Sigmoid colon (tissue), 6 donors: ENCODE measurements at regions not wholly inside any gene's neighbourhood (a gene's known extent, or its start where the extent isn't known, plus 50 kb on each side); places are given as distances from the start of the nearest gene placed in this dataset.

ENCODE experiments used
- DNase-seq: peaks from one replicate; pipeline ENCODE4 v3.0.0-alpha.2; 2019
- H3K27ac ChIP-seq, 4 donors: fragments of 200-600 bp; sonication (generic); one replicate each; pipeline ENCODE4 v1.5.1; 2016 to 2019; ENCODE audit warnings: mild to moderate bottlenecking in 1 of 4
- H3K27me3 ChIP-seq, 3 donors: fragments of 200-600 bp; sonication (generic); one replicate each; pipeline ENCODE4 v1.5.1; 2019; ENCODE audit warnings: mild to moderate bottlenecking in 1 of 3
- H3K36me3 ChIP-seq, 4 donors: fragments of 200-600 bp; sonication (generic); one replicate each; pipeline ENCODE4 v1.5.1; 2016 to 2019
- H3K4me1 ChIP-seq, 4 donors: fragments of 200-600 bp; sonication (generic); one replicate each; pipeline ENCODE4 v1.5.1; 2017 to 2019
- H3K4me3 ChIP-seq, 4 donors: fragments of 200-600 bp; sonication (generic); one replicate each; pipeline ENCODE4 v1.5.1; 2017 to 2019; ENCODE audit warnings: mild to moderate bottlenecking in 2 of 4, moderate library complexity in 1 of 4
- H3K9me3 ChIP-seq, 4 donors: fragments of 200-600 bp in 3 of 4; sonication (generic) in 3 of 4; one replicate each; pipeline versions ENCODE4 v1.5.1 to v1.6.1; 2013 to 2019
- EP300 ChIP-seq, 4 donors: sonication (generic); formaldehyde crosslinking; IDR thresholded peaks; one replicate each; pipeline ENCODE4 v1.6.1; 2017; ENCODE audit warnings: antibody characterized with exemption in 4 of 4
- POLR2A ChIP-seq, 2 donors: fragments of 450-650 bp; IDR thresholded peaks; one replicate each; pipeline ENCODE4 v1.6.1; 2016; ENCODE audit warnings: antibody characterized with exemption in 2 of 2, mild to moderate bottlenecking in 2 of 2, moderate library complexity in 2 of 2
- POLR2AphosphoS5 ChIP-seq, 4 donors: sonication (generic); formaldehyde crosslinking; IDR thresholded peaks; one replicate each; pipeline ENCODE4 v1.6.1; 2017; ENCODE audit warnings: antibody characterized with exemption in 4 of 4
- WGBS, 2 donors: extraction: QIAGEN DNeasy Blood & Tissue Kit; methylation state at CpG; one replicate each; pipeline ENCODE4 v1.1.7; 2013; 5-methylcytosine and 5-hydroxymethylcytosine counted together
- intact Hi-C: fragments of 100-400 bp; cut with DNase I; formaldehyde crosslinking; loops from one replicate; pipeline ENCODE4 v1.15.1; 2023
- TF ChIP-seq, protein P1 (sequence below), 4 experiments: fragments of 450-650 bp in 3 of 4; fragments of 200-600 bp in 1 of 4; IDR thresholded peaks; one replicate each; pipeline ENCODE4 v1.5.1; 2016 to 2019; ENCODE audit warnings: antibody characterized with exemption in 4 of 4, mild to moderate bottlenecking in 3 of 4, moderate library complexity in 2 of 4
- donor health status: healthy with polysubstance abuse.
- donor health status: healthy.

DNA sequence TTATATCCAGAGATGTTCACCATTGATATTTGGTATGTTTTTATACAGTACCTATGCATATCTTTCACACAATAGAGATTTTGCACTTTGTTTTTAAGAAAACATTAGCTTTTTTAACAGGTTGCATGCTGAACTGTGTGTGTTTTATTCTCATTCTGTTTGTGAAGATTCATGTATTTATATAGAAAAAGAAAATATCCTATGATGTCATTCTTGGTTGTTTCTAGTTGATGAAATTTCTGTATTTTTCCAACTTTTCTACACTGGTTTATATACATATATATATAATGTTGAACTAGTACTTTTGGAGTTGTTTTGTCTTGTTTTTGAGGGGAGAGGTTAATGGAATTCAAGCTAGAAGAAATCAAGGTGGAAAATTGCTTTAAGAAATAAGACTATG lies 143.8 kb downstream of the MATN1 start:
- Histone ChIP-seq H3K4me1 (no peaks in the 10 kb centered on the region), H3K27ac (no peak overlapping the region), H3K4me3 (no peak overlapping the region), H3K9me3 (peaks cover 0 to 5% (median 0%) of the 10 kb centered on the region in 4 donors), H3K27me3 (no peaks in the 10 kb centered on the region), H3K36me3 (no peaks in the 10 kb centered on the region)
- DNase-seq: no peak
- TF ChIP-seq POLR2AphosphoS5 (IDR thresholded peaks at IDR 0.05) (no peak), EP300 (IDR thresholded peaks at IDR 0.05) (no peak), POLR2A (IDR thresholded peaks at IDR 0.05) (no peak)
- TF ChIP-seq, protein P1, sequence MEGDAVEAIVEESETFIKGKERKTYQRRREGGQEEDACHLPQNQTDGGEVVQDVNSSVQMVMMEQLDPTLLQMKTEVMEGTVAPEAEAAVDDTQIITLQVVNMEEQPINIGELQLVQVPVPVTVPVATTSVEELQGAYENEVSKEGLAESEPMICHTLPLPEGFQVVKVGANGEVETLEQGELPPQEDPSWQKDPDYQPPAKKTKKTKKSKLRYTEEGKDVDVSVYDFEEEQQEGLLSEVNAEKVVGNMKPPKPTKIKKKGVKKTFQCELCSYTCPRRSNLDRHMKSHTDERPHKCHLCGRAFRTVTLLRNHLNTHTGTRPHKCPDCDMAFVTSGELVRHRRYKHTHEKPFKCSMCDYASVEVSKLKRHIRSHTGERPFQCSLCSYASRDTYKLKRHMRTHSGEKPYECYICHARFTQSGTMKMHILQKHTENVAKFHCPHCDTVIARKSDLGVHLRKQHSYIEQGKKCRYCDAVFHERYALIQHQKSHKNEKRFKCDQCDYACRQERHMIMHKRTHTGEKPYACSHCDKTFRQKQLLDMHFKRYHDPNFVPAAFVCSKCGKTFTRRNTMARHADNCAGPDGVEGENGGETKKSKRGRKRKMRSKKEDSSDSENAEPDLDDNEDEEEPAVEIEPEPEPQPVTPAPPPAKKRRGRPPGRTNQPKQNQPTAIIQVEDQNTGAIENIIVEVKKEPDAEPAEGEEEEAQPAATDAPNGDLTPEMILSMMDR (IDR thresholded peaks at IDR 0.05): no peak
- intact Hi-C loops: no loop called here

DNA sequence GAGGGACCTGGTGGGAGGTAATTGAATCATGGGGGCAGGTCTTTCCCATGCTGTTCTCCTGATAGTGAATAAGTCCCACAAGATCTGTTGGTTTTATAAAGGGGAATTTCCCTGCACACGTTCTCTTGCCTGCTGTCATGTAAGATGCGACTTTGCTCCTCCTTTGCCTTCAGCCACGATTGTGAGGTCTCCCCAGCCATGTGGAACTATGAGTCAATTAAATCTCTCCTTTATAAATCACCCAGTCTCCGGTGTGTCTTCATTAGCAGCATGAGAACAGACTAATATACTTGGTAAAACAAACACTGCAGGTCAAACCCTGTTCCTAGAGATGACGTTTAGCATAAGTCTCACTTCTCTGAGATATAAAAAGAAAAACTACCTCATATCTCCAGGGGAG lies 148.3 kb downstream of the MATN1 start:
- intact Hi-C loops: no loop called here
- H3K4me1 ChIP-seq: no peaks in the 10 kb centered on the region
- 40 to 61% methylated on average over 5 of the region's 5 CpGs for WGBS, 2 donors
- no peaks in the 10 kb centered on the region for H3K9me3 ChIP-seq
- H3K36me3 ChIP-seq: no peaks in the 10 kb centered on the region
- H3K27me3 ChIP-seq: peaks cover 0 to 5% (median 0%) of the 10 kb centered on the region in 3 donors
- H3K4me3 ChIP-seq: no peak overlapping the region
- no peak overlapping the region for H3K27ac ChIP-seq
- no peak for DNase-seq
- TF ChIP-seq POLR2AphosphoS5 (IDR thresholded peaks at IDR 0.05) (no peak), POLR2A (IDR thresholded peaks at IDR 0.05) (no peak), EP300 (IDR thresholded peaks at IDR 0.05) (no peak)
- TF ChIP-seq, protein P1 (IDR thresholded peaks at IDR 0.05): no peak

DNA sequence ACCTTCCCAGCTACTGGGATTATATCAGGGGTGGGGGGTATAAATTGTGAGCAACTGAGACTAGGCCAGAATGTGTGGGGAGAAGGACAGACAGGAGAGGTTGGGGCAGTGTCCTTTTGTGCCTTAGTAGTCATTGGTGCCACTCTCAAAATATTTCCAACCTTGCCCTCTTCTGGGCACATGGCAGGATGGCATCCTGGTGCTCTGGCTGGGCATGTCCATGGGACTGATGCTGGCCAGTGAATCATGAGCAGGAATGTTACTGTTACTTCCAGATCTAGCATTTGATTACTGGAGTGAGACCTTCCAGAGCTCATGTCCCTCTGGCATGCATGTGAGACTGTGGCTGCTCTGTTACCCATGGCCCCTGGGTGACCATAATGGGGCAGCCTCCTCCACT lies 151.2 kb downstream of the MATN1 start:
- intact Hi-C loops: no loop called here
- Histone ChIP-seq H3K4me3 (no peak overlapping the region), H3K9me3 (no peaks in the 10 kb centered on the region), H3K4me1 (no peaks in the 10 kb centered on the region), H3K27me3 (peaks cover 0 to 5% (median 0%) of the 10 kb centered on the region in 3 donors), H3K36me3 (no peaks in the 10 kb centered on the region), H3K27ac (no peak overlapping the region)
- TF ChIP-seq, protein P1 (IDR thresholded peaks at IDR 0.05): no peak
- TF ChIP-seq POLR2A (IDR thresholded peaks at IDR 0.05): no peak
- DNase-seq: no peak

DNA sequence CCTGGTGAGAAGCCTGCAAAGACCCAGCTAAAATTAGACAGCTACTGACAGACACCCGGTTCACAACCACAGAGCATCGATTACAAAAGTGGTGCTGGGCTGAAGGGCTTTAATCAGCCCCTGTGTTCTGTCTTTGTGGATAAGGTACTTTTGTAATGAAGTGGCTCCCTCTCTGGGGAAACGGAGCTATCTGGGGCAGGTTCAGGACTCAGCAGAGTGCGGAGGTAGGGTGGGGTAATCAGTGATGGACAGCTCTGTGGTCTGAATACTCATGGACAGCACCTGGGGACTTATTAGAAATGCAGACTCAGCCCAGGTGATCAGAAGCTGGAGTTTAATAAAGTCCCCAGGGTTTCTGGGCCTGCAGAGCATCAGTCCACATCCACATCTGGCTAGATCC lies 152.0 kb downstream of the MATN1 start:
- TF ChIP-seq POLR2AphosphoS5 (IDR thresholded peaks at IDR 0.05) (no peak), EP300 (IDR thresholded peaks at IDR 0.05) (no peak), POLR2A (IDR thresholded peaks at IDR 0.05) (no peak)
- TF ChIP-seq, protein P1 (IDR thresholded peaks at IDR 0.05): no peak
- Histone ChIP-seq H3K4me1 (no peaks in the 10 kb centered on the region), H3K36me3 (no peaks in the 10 kb centered on the region), H3K9me3 (no peaks in the 10 kb centered on the region), H3K27me3 (peaks cover 0 to 5% (median 0%) of the 10 kb centered on the region in 3 donors), H3K4me3 (no peak overlapping the region), H3K27ac (no peak overlapping the region)
- DNase-seq: no peak
- 67 to 75% methylated on average over 4 of the region's 4 CpGs for WGBS, 2 donors
- intact Hi-C loops: no loop called here

DNA sequence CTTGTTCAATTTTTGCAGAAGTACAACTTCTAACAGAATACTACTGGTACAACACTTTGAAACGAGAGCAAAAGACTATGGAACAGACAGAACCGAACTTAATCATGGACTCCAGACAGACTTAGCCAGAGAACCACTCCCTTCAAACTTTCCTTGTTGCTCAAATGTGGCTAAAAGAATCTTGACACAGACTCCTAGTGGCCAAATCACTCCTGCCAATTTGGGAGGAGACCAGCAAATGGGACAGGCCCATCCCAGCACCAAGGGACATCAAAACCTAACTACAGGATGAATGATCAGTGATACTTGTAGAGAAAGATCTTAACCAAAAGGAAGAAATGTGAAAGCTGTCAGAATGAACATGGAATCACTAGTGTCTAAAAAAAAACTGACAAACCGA lies 154.0 kb downstream of the MATN1 start:
- no peak for DNase-seq
- H3K4me1 ChIP-seq: no peaks in the 10 kb centered on the region
- no peaks in the 10 kb centered on the region for H3K36me3 ChIP-seq
- H3K27me3 ChIP-seq: peaks cover 0 to 5% (median 0%) of the 10 kb centered on the region in 3 donors
- TF ChIP-seq POLR2AphosphoS5 (IDR thresholded peaks at IDR 0.05) (no peak), EP300 (IDR thresholded peaks at IDR 0.05) (no peak), POLR2A (IDR thresholded peaks at IDR 0.05) (no peak)
- TF ChIP-seq, protein P1 (IDR thresholded peaks at IDR 0.05): no peak
- H3K27ac ChIP-seq: no peak overlapping the region
- no peak overlapping the region for H3K4me3 ChIP-seq
- intact Hi-C loops: no loop called here
- WGBS, 2 donors: 62 to 69% methylated on average over 3 of the region's 3 CpGs
- H3K9me3 ChIP-seq: no peaks in the 10 kb centered on the region
